CD14-positive monocyte (primary cell): ENCODE measurements at regions not wholly inside any gene's neighbourhood (a gene's known extent, or its start where the extent isn't known, plus 50 kb on each side); places are given as distances from the start of the nearest gene placed in this dataset.

Experiments
- DNase-seq, 3 donors: peaks; one replicate each; pipeline ENCODE4 v3.0.0-alpha.2; 2011 to 2022
- H2AFZ ChIP-seq: 2 replicates; pipeline ENCODE4 v1.6.0; 2012; ENCODE audit warnings: mild to moderate bottlenecking, low read depth, low read length, inconsistent platforms; ENCODE audit not compliant: insufficient read depth, poor library complexity, severe bottlenecking
- H3K27ac ChIP-seq, 2 donors: 1 replicate in 1 of 2; 2 replicates in 1 of 2; pipeline ENCODE4 v1.5.1; 2012 to 2013; ENCODE audit warnings: low read length in 2 of 2, control low read depth in 1 of 2, inconsistent platforms in 1 of 2, low read depth in 1 of 2, mild to moderate bottlenecking in 1 of 2
- H3K27me3 ChIP-seq, 2 donors: one replicate each; pipeline versions ENCODE4 v1.6.0 to v1.6.1; 2011 to 2013; ENCODE audit warnings: low read length in 2 of 2; ENCODE audit not compliant: control insufficient read depth in 2 of 2, insufficient read depth in 2 of 2
- H3K36me3 ChIP-seq, 2 donors: replicated peaks in 1 of 2; 1 replicate in 1 of 2; 2 replicates in 1 of 2; pipeline versions ENCODE4 v1.5.1 to v1.6.1; 2012 to 2013; ENCODE audit warnings: low read length in 2 of 2, control low read depth in 1 of 2, inconsistent platforms in 1 of 2, mild to moderate bottlenecking in 1 of 2; ENCODE audit not compliant: insufficient read depth in 2 of 2, control insufficient read depth in 1 of 2
- H3K4me1 ChIP-seq, 2 donors: 1 replicate in 1 of 2; 2 replicates in 1 of 2; pipeline versions ENCODE4 v1.5.1 to v1.6.1; 2012 to 2013; ENCODE audit warnings: low read length in 2 of 2, control low read depth in 1 of 2, inconsistent platforms in 1 of 2, mild to moderate bottlenecking in 1 of 2, moderate library complexity in 1 of 2; ENCODE audit not compliant: insufficient read depth in 2 of 2, control insufficient read depth in 1 of 2
- H3K4me2 ChIP-seq: replicated peaks from 2 replicates; pipeline ENCODE3; 2012; ENCODE audit warnings: low read length, moderate library complexity, mild to moderate bottlenecking; ENCODE audit not compliant: poor library complexity, severe bottlenecking; ENCODE audit errors: extremely low read depth
- H3K4me3 ChIP-seq, 3 experiments: fragments of 200-600 bp in 1 of 3; sonication (generic) in 1 of 3; replicated peaks in 1 of 3; 1 replicate in 2 of 3; 2 replicates in 1 of 3; pipeline ENCODE4 v1.5.1; 2011 to 2013; ENCODE audit warnings: low read length in 3 of 3, mild to moderate bottlenecking in 3 of 3, control low read depth in 2 of 3, low read depth in 2 of 3, inconsistent platforms in 1 of 3, moderate library complexity in 1 of 3
- H3K79me2 ChIP-seq: 2 replicates; pipeline ENCODE4 v1.6.0; 2012; ENCODE audit warnings: mild to moderate bottlenecking, control low read depth, inconsistent platforms, low read length, moderate library complexity; ENCODE audit not compliant: insufficient read depth
- H3K9ac ChIP-seq: 2 replicates; pipeline ENCODE4 v1.6.0; 2017; ENCODE audit warnings: low read length, mild to moderate bottlenecking; ENCODE audit not compliant: insufficient read depth, poor library complexity, severe bottlenecking
- H3K9me3 ChIP-seq, 2 donors: replicated peaks in 1 of 2; 1 replicate in 1 of 2; 2 replicates in 1 of 2; pipeline versions ENCODE4 v1.5.1 to v1.6.1; 2012 to 2013; ENCODE audit warnings: low read length in 2 of 2, control low read depth in 1 of 2; ENCODE audit not compliant: control insufficient read depth in 1 of 2, insufficient read depth in 1 of 2
- H4K20me1 ChIP-seq: 2 replicates; pipeline ENCODE4 v1.6.0; 2012; ENCODE audit warnings: mild to moderate bottlenecking, low read length, control low read depth, moderate library complexity; ENCODE audit not compliant: insufficient read depth
- H3K27ac Mint-ChIP-seq, 7 donors: one replicate each; pipeline ENCODE4 v1.8.0; 2020; ENCODE audit warnings: mild to moderate bottlenecking in 7 of 7, mixed read lengths in 7 of 7, moderate library complexity in 6 of 7, inconsistent platforms in 2 of 7
- H3K27me3 Mint-ChIP-seq, 3 donors: one replicate each; pipeline ENCODE4 v1.8.0; 2021 to 2022; ENCODE audit warnings: low read depth in 3 of 3, mild to moderate bottlenecking in 3 of 3, mixed read lengths in 3 of 3, moderate library complexity in 3 of 3, inconsistent platforms in 1 of 3
- H3K36me3 Mint-ChIP-seq, 2 donors: one replicate each; pipeline ENCODE4 v1.8.0; 2020; ENCODE audit warnings: mixed read lengths in 2 of 2, inconsistent platforms in 1 of 2, mild to moderate bottlenecking in 1 of 2
- H3K4me1 Mint-ChIP-seq: one replicate; pipeline ENCODE4 v1.8.0; 2020; ENCODE audit warnings: mild to moderate bottlenecking, mixed read lengths
- H3K4me3 Mint-ChIP-seq, 2 donors: one replicate each; pipeline ENCODE4 v1.8.0; 2020; ENCODE audit warnings: mild to moderate bottlenecking in 2 of 2, mixed read lengths in 2 of 2, moderate library complexity in 1 of 2
- H3K9me3 Mint-ChIP-seq, 7 donors: one replicate each; pipeline ENCODE4 v1.8.0; 2020 to 2022; ENCODE audit warnings: mixed read lengths in 7 of 7, mild to moderate bottlenecking in 6 of 7, moderate library complexity in 6 of 7, inconsistent platforms in 2 of 7
- WGBS: methylation state at CpG from one replicate; pipeline ENCODE4 v1.1.5; 2013; ENCODE audit warnings: missing lambda C conversion rate; ENCODE audit not compliant: insufficient coverage; 5-methylcytosine and 5-hydroxymethylcytosine counted together
- intact Hi-C, 2 donors: fragments of 100-400 bp; cut with micrococcal nuclease; formaldehyde crosslinking; loops; one replicate each; pipeline versions ENCODE4 v1.15.0 to v1.15.1; 2023
- TF ChIP-seq, protein P1 (sequence below): fragments of 200-600 bp; IDR thresholded peaks from one replicate; pipeline ENCODE4 v1.8.0; 2022; ENCODE audit warnings: antibody characterized with exemption, mild to moderate bottlenecking

DNA sequence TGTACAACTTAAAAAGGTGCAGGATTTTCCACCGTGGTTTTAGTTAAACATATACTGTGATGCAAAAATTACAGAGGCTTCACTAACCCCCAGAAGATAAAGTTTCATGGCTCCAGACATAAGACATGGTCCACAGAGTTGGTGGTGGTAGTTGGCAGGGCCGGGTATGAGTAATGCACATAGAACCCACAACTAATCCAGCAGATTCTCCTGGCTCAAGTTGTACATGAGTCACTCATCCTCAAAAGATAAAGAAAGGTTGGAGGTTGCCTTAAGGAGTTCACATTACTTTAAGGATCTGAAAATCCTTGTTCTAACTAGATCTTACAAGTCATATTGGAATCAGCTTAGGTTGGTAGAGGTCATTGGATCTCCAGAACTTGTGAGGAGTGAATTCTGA, 98.3 kb upstream of the ZBTB20 start:
- H3K36me3 ChIP-seq = no peaks in the 10 kb centered on the region
- no peaks in the 10 kb centered on the region for H3K36me3 Mint-ChIP-seq
- H3K9me3 ChIP-seq = no peaks in the 10 kb centered on the region
- no peak overlapping the region for H3K9ac ChIP-seq
- no peak for DNase-seq
- no CpG with 5 or more reads among the region's 2 CpGs for WGBS
- TF ChIP-seq, protein P1, sequence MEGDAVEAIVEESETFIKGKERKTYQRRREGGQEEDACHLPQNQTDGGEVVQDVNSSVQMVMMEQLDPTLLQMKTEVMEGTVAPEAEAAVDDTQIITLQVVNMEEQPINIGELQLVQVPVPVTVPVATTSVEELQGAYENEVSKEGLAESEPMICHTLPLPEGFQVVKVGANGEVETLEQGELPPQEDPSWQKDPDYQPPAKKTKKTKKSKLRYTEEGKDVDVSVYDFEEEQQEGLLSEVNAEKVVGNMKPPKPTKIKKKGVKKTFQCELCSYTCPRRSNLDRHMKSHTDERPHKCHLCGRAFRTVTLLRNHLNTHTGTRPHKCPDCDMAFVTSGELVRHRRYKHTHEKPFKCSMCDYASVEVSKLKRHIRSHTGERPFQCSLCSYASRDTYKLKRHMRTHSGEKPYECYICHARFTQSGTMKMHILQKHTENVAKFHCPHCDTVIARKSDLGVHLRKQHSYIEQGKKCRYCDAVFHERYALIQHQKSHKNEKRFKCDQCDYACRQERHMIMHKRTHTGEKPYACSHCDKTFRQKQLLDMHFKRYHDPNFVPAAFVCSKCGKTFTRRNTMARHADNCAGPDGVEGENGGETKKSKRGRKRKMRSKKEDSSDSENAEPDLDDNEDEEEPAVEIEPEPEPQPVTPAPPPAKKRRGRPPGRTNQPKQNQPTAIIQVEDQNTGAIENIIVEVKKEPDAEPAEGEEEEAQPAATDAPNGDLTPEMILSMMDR = no peak
- no peak overlapping the region for H3K4me2 ChIP-seq
- H3K4me1 Mint-ChIP-seq = no peaks in the 10 kb centered on the region
- no peak overlapping the region for H3K4me3 ChIP-seq
- H3K27me3 Mint-ChIP-seq = peaks cover 0 to 2% (median 0%) of the 10 kb centered on the region in 3 donors
- no peak overlapping the region for H2AFZ ChIP-seq
- H4K20me1 ChIP-seq = no peaks in the 10 kb centered on the region
- H3K27me3 ChIP-seq = no peaks in the 10 kb centered on the region
- no peaks in the 10 kb centered on the region for H3K79me2 ChIP-seq
- peaks cover 0 to 5% (median 1%) of the 10 kb centered on the region in 7 donors for H3K9me3 Mint-ChIP-seq
- intact Hi-C loops = no loop called here
- no peaks in the 10 kb centered on the region for H3K4me1 ChIP-seq
- H3K27ac Mint-ChIP-seq = no peak overlapping the region
- no peak overlapping the region for H3K4me3 Mint-ChIP-seq
- no peak overlapping the region for H3K27ac ChIP-seq

DNA sequence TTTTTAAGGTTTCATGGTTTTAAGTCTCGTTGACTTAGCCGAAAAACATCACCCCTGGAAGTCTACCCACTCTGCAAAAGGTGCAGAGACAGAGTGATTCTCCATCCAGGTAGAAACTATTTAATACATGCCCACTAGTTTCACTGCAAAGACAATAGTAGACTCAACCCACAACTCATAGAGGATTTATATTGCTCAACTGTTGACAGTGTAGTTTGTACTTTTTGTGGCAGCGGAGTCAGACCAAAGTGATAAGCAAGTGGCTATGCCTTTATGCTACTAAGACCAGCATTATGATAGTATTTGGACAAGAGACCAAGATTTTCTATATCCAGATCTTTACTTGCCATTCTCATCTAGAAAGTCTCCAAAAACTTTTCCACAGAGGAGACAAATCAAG, 98.8 kb upstream of the ZBTB20 start:
- no peak overlapping the region for H3K27ac Mint-ChIP-seq
- H3K79me2 ChIP-seq = no peaks in the 10 kb centered on the region

More for the DNA sequence above, 98.8 kb upstream of the ZBTB20 start:
- no peaks in the 10 kb centered on the region for H3K36me3 ChIP-seq
- H3K9ac ChIP-seq = no peak overlapping the region
- H3K9me3 ChIP-seq = no peaks in the 10 kb centered on the region
- DNase-seq = no peak
- H3K4me3 ChIP-seq = no peak overlapping the region
- no peaks in the 10 kb centered on the region for H3K27me3 ChIP-seq
- H3K4me1 ChIP-seq = no peaks in the 10 kb centered on the region
- intact Hi-C loops = no loop called here
- Mint-ChIP-seq H3K36me3 (no peaks in the 10 kb centered on the region), H3K4me1 (no peaks in the 10 kb centered on the region), H3K4me3 (no peak overlapping the region), H3K9me3 (peaks cover 0 to 5% (median 1%) of the 10 kb centered on the region in 7 donors), H3K27me3 (peaks cover 0 to 2% (median 0%) of the 10 kb centered on the region in 3 donors)
- H4K20me1 ChIP-seq = no peaks in the 10 kb centered on the region
- H3K4me2 ChIP-seq = no peak overlapping the region
- WGBS = no CpG with 5 or more reads among the region's 3 CpGs
- H3K27ac ChIP-seq = no peak overlapping the region
- TF ChIP-seq, protein P1 = no peak
- H2AFZ ChIP-seq = no peak overlapping the region
